WTC11 (cell line): ENCODE measurements at regions not wholly inside any gene's neighbourhood (a gene's known extent, or its start where the extent isn't known, plus 50 kb on each side); places are given as distances from the start of the nearest gene placed in this dataset.

Experiments used
- CBFB ChIP-seq: sonication (generic); formaldehyde crosslinking; IDR thresholded peaks from 2 replicates; pipeline ENCODE4 v1.8.1; 2022; ENCODE audit warnings: mild to moderate bottlenecking, low read depth, missing genetic modification reagents
- E2F5 ChIP-seq: sonication (generic); formaldehyde crosslinking; IDR thresholded peaks from 2 replicates; pipeline ENCODE4 v1.8.1; 2022; ENCODE audit warnings: mild to moderate bottlenecking, moderate library complexity, missing genetic modification reagents
- FOXJ3 ChIP-seq: sonication (generic); formaldehyde crosslinking; IDR thresholded peaks from 2 replicates; pipeline ENCODE4 v1.9.0; 2021; ENCODE audit warnings: missing genetic modification reagents, mild to moderate bottlenecking, borderline replicate concordance
- FOXP4 ChIP-seq: sonication (generic); formaldehyde crosslinking; IDR thresholded peaks from 2 replicates; pipeline ENCODE4 v1.8.0; 2022; ENCODE audit warnings: mild to moderate bottlenecking, missing genetic modification reagents
- HMGXB4 ChIP-seq: sonication (generic); formaldehyde crosslinking; IDR thresholded peaks from 2 replicates; pipeline ENCODE4 v1.8.1; 2023; ENCODE audit warnings: mild to moderate bottlenecking, moderate library complexity, missing genetic modification reagents
- NR1H2 ChIP-seq: sonication (generic); formaldehyde crosslinking; IDR thresholded peaks from 2 replicates; pipeline ENCODE4 v1.9.0; 2021; ENCODE audit warnings: mild to moderate bottlenecking, moderate library complexity, missing genetic modification reagents
- RELA ChIP-seq: sonication (generic); formaldehyde crosslinking; IDR thresholded peaks from 2 replicates; pipeline ENCODE4 v1.8.1; 2022; ENCODE audit warnings: missing genetic modification reagents, mild to moderate bottlenecking, borderline replicate concordance

- TF ChIP-seq NR1H2 (CRISPR knock-in tag) (no peak), FOXP4 (no peak), E2F5 (CRISPR knock-in tag) (no peak), FOXJ3 (no peak), CBFB (CRISPR knock-in tag) (no peak), RELA (CRISPR knock-in tag) (no peak), HMGXB4 (CRISPR knock-in tag) (no peak)
Measured at GRCh38 chr12:131340616-131341210, 370.2 kb upstream of the SFSWAP start.
